Transverse colon (tissue), 4 donors: ENCODE measurements at regions not wholly inside any gene's neighbourhood (a gene's known extent, or its start where the extent isn't known, plus 50 kb on each side); places are given as distances from the start of the nearest gene placed in this dataset.

Experiments
- CTCF ChIP-seq, 5 experiments: fragments of 200-600 bp in 3 of 5; fragments of 450-650 bp in 2 of 5; sonication (generic) in 3 of 5; IDR thresholded peaks; 1 replicate in 2 of 5; 2 replicates in 3 of 5; pipeline ENCODE4 v1.5.1; 2016 to 2017; ENCODE audit warnings: antibody characterized with exemption in 5 of 5, inconsistent platforms in 3 of 5, mild to moderate bottlenecking in 2 of 5, moderate library complexity in 1 of 5
- POLR2A ChIP-seq: fragments of 450-650 bp; IDR thresholded peaks from one replicate; pipeline ENCODE4 v1.6.1; 2016; ENCODE audit warnings: antibody characterized with exemption, mild to moderate bottlenecking, moderate library complexity
- POLR2AphosphoS5 ChIP-seq, 3 donors: sonication (generic); formaldehyde crosslinking; IDR thresholded peaks; one replicate each; pipeline ENCODE4 v1.6.1; 2016; ENCODE audit warnings: antibody characterized with exemption in 3 of 3

GRCh38 chr16:8469102-8469778 lies 121.1 kb downstream of the TMEM114 start:
- TF ChIP-seq CTCF (IDR thresholded peaks at IDR 0.05) (no peak), POLR2A (no peak), POLR2AphosphoS5 (IDR thresholded peaks at IDR 0.05) (no peak)
